HepG2 (cell line): ENCODE measurements at regions not wholly inside any gene's neighbourhood (a gene's known extent, or its start where the extent isn't known, plus 50 kb on each side); places are given as distances from the start of the nearest gene placed in this dataset.

Experiments used
- CCAR2 ChIP-seq: fragments of 200-400 bp; formaldehyde crosslinking; optimal IDR thresholded peaks from 2 replicates; pipeline ENCODE3; 2018; ENCODE audit warnings: low read depth, mild to moderate bottlenecking, low read length, moderate library complexity
- DR1 ChIP-seq: sonication (generic); formaldehyde crosslinking; IDR thresholded peaks from 2 replicates; pipeline ENCODE4 v1.8.0; 2021; ENCODE audit warnings: mild to moderate bottlenecking, missing genetic modification reagents, inconsistent platforms
- GABPB1 ChIP-seq: IDR thresholded peaks from 2 replicates; pipeline ENCODE4 v1.6.1; 2016; ENCODE audit warnings: mild to moderate bottlenecking, missing genetic modification reagents, moderate library complexity, missing compliant biosample characterization
- GATAD1 ChIP-seq: IDR thresholded peaks from 2 replicates; pipeline ENCODE4 v1.6.1; 2016; ENCODE audit warnings: missing genetic modification reagents, missing compliant biosample characterization
- KLF9 ChIP-seq: IDR thresholded peaks from 2 replicates; pipeline ENCODE4 v1.6.1; 2016; ENCODE audit warnings: low read depth
- MTA1 ChIP-seq: sonication (generic); formaldehyde crosslinking; IDR thresholded peaks from 2 replicates; pipeline ENCODE4 v1.4.0; 2020; ENCODE audit warnings: missing genetic modification reagents, mild to moderate bottlenecking, borderline replicate concordance
- NFE2L1 ChIP-seq: sonication (generic); formaldehyde crosslinking; IDR thresholded peaks from 2 replicates; pipeline ENCODE4 v1.4.0; 2020; ENCODE audit warnings: missing genetic modification reagents, mild to moderate bottlenecking, borderline replicate concordance
- NFRKB ChIP-seq: fragments of 450-650 bp; IDR thresholded peaks from 2 replicates; pipeline ENCODE4 v1.6.1; 2017
- SRSF9 ChIP-seq: fragments of 200-400 bp; formaldehyde crosslinking; IDR thresholded peaks from 2 replicates; pipeline ENCODE4 v1.6.1; 2018; ENCODE audit warnings: borderline replicate concordance, mild to moderate bottlenecking, low read depth, low read length; ENCODE audit not compliant: insufficient read depth, poor library complexity, severe bottlenecking
- ZBTB3 ChIP-seq: sonication (generic); formaldehyde crosslinking; IDR thresholded peaks from 2 replicates; pipeline ENCODE4 v1.4.0; 2020; ENCODE audit warnings: low read depth, mild to moderate bottlenecking, moderate library complexity, missing genetic modification reagents, borderline replicate concordance
- ZNF350 ChIP-seq: sonication (generic); formaldehyde crosslinking; IDR thresholded peaks from 2 replicates; pipeline ENCODE4 v1.4.0; 2020; ENCODE audit warnings: mild to moderate bottlenecking, low read depth, missing genetic modification reagents, borderline replicate concordance
- ZNF572 ChIP-seq: sonication (generic); formaldehyde crosslinking; IDR thresholded peaks from 2 replicates; pipeline ENCODE4 v1.5.1; 2020; ENCODE audit warnings: mild to moderate bottlenecking, missing genetic modification reagents
- ZNF616 ChIP-seq: sonication (generic); formaldehyde crosslinking; IDR thresholded peaks from 2 replicates; pipeline ENCODE4 v1.5.0; 2020; ENCODE audit warnings: low read depth, mild to moderate bottlenecking, missing genetic modification reagents
- ZNF772 ChIP-seq: sonication (generic); formaldehyde crosslinking; IDR thresholded peaks from 2 replicates; pipeline ENCODE4 v1.5.0; 2020; ENCODE audit warnings: mild to moderate bottlenecking, missing genetic modification reagents
- TF ChIP-seq, protein P1 (sequence below): sonication (generic); formaldehyde crosslinking; IDR thresholded peaks from 2 replicates; pipeline ENCODE4 v1.5.0; 2020; ENCODE audit warnings: mild to moderate bottlenecking, missing genetic modification reagents
- TF ChIP-seq, protein P2 (sequence below): IDR thresholded peaks from 2 replicates; pipeline ENCODE4 v1.6.1; 2016; ENCODE audit warnings: low read depth, control low read depth
- TF ChIP-seq, protein P3 (sequence below): sonication (generic); formaldehyde crosslinking; IDR thresholded peaks from 2 replicates; pipeline ENCODE4 v1.4.0; 2020; ENCODE audit warnings: missing genetic modification reagents, borderline replicate concordance
- TF ChIP-seq, protein P4 (sequence below): IDR thresholded peaks from 2 replicates; pipeline ENCODE4 v1.6.1; 2016
- TF ChIP-seq, protein P5 (sequence below): sonication (generic); formaldehyde crosslinking; IDR thresholded peaks from 2 replicates; pipeline ENCODE4 v1.8.1; 2023; ENCODE audit warnings: mild to moderate bottlenecking, missing genetic modification reagents
- TF ChIP-seq, protein P6 (sequence below): sonication (generic); formaldehyde crosslinking; IDR thresholded peaks from 2 replicates; pipeline ENCODE4 v1.4.0; 2020; ENCODE audit warnings: missing genetic modification reagents, mild to moderate bottlenecking, borderline replicate concordance

DNA sequence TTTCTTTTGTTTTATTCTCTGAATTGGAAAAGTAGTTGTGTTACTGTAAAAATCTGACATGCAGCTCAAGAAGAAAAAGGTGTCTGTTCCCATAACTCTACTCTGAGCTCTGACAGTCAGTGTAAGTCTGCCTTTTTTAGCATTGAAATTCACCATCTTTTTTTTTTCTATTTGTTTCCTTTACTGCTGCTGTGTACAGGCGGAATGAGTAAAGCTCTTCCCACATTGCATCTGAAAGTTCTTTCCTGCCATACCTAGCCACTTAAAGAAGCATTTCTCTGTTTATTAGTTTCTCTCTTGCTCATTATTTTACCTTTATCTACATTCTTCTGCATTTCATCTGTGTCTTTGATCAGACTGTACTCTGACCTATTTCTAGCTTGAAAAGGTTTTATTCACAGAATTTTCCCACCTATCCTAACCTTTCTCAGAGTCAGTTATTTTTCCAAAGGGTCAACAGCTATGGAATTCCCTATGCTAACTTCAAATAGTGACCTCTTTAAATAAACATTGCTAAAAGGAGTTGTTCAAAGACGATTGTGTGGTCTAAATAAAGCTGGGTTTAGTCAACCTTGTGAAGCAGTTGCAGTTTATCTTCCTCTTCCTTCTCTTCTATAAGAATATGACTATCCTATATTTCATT, 1303.1 kb upstream of the ZEB2 start (continued):
- TF ChIP-seq GABPB1 (no peak), NFRKB (no peak), ZNF772 (CRISPR knock-in tag) (no peak), CCAR2 (no peak), ZNF350 (CRISPR knock-in tag) (no peak), SRSF9 (no peak), GATAD1 (CRISPR knock-in tag) (peak; percentile 45; the same call in 1 of the 2 replicates), DR1 (CRISPR knock-in tag) (no peak), MTA1 (CRISPR knock-in tag) (no peak; the same call in 1 of the 2 replicates), ZBTB3 (CRISPR knock-in tag) (0 out of 2 replicates have a peak, but pooled peaks have one; percentile 56), KLF9 (CRISPR knock-in tag) (no peak), ZNF616 (CRISPR knock-in tag) (no peak), ZNF572 (CRISPR knock-in tag) (no peak), NFE2L1 (CRISPR knock-in tag) (no peak)
- TF ChIP-seq, protein P1, sequence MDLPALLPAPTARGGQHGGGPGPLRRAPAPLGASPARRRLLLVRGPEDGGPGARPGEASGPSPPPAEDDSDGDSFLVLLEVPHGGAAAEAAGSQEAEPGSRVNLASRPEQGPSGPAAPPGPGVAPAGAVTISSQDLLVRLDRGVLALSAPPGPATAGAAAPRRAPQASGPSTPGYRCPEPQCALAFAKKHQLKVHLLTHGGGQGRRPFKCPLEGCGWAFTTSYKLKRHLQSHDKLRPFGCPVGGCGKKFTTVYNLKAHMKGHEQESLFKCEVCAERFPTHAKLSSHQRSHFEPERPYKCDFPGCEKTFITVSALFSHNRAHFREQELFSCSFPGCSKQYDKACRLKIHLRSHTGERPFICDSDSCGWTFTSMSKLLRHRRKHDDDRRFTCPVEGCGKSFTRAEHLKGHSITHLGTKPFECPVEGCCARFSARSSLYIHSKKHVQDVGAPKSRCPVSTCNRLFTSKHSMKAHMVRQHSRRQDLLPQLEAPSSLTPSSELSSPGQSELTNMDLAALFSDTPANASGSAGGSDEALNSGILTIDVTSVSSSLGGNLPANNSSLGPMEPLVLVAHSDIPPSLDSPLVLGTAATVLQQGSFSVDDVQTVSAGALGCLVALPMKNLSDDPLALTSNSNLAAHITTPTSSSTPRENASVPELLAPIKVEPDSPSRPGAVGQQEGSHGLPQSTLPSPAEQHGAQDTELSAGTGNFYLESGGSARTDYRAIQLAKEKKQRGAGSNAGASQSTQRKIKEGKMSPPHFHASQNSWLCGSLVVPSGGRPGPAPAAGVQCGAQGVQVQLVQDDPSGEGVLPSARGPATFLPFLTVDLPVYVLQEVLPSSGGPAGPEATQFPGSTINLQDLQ (CRISPR knock-in tag) = no peak
- TF ChIP-seq, protein P2, sequence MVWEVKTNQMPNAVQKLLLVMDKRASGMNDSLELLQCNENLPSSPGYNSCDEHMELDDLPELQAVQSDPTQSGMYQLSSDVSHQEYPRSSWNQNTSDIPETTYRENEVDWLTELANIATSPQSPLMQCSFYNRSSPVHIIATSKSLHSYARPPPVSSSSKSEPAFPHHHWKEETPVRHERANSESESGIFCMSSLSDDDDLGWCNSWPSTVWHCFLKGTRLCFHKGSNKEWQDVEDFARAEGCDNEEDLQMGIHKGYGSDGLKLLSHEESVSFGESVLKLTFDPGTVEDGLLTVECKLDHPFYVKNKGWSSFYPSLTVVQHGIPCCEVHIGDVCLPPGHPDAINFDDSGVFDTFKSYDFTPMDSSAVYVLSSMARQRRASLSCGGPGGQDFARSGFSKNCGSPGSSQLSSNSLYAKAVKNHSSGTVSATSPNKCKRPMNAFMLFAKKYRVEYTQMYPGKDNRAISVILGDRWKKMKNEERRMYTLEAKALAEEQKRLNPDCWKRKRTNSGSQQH (CRISPR knock-in tag) = no peak
- TF ChIP-seq, protein P3, sequence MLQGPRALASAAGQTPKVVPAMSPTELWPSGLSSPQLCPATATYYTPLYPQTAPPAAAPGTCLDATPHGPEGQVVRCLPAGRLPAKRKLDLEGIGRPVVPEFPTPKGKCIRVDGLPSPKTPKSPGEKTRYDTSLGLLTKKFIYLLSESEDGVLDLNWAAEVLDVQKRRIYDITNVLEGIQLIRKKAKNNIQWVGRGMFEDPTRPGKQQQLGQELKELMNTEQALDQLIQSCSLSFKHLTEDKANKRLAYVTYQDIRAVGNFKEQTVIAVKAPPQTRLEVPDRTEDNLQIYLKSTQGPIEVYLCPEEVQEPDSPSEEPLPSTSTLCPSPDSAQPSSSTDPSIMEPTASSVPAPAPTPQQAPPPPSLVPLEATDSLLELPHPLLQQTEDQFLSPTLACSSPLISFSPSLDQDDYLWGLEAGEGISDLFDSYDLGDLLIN = no peak
- TF ChIP-seq, protein P4, sequence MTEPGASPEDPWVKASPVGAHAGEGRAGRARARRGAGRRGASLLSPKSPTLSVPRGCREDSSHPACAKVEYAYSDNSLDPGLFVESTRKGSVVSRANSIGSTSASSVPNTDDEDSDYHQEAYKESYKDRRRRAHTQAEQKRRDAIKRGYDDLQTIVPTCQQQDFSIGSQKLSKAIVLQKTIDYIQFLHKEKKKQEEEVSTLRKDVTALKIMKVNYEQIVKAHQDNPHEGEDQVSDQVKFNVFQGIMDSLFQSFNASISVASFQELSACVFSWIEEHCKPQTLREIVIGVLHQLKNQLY (CRISPR knock-in tag) = 0 out of 2 replicates have a peak, but pooled peaks have one; percentile 20
- TF ChIP-seq, protein P5, sequence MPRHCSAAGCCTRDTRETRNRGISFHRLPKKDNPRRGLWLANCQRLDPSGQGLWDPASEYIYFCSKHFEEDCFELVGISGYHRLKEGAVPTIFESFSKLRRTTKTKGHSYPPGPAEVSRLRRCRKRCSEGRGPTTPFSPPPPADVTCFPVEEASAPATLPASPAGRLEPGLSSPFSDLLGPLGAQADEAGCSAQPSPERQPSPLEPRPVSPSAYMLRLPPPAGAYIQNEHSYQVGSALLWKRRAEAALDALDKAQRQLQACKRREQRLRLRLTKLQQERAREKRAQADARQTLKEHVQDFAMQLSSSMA = no peak
- TF ChIP-seq, protein P6, sequence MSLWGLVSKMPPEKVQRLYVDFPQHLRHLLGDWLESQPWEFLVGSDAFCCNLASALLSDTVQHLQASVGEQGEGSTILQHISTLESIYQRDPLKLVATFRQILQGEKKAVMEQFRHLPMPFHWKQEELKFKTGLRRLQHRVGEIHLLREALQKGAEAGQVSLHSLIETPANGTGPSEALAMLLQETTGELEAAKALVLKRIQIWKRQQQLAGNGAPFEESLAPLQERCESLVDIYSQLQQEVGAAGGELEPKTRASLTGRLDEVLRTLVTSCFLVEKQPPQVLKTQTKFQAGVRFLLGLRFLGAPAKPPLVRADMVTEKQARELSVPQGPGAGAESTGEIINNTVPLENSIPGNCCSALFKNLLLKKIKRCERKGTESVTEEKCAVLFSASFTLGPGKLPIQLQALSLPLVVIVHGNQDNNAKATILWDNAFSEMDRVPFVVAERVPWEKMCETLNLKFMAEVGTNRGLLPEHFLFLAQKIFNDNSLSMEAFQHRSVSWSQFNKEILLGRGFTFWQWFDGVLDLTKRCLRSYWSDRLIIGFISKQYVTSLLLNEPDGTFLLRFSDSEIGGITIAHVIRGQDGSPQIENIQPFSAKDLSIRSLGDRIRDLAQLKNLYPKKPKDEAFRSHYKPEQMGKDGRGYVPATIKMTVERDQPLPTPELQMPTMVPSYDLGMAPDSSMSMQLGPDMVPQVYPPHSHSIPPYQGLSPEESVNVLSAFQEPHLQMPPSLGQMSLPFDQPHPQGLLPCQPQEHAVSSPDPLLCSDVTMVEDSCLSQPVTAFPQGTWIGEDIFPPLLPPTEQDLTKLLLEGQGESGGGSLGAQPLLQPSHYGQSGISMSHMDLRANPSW (CRISPR knock-in tag) = no peak
